ENCODE measurements at regions not wholly inside any gene's neighbourhood (a gene's known extent, or its start where the extent isn't known, plus 50 kb on each side); places are given as distances from the start of the nearest gene placed in this dataset.

DNA sequence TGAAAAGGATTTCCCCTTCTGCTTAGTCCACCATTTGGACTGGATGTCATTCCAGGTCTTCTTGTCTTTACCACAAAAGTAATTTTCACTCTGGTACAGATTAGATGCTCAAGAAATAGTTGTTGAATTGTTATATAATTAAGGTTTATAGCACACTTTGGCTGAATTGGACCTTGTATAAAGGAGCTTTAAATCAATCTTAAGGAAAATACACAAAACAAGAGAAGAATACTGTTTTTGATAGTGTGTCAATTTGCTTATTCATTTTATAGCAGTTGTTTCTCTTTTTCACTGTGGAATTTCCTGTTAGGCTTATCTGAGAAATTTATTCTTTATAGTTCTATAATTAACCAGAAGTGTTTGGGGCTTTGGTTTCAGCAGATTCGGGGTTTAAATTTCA, 62.7 kb upstream of the TDRD3 start:
- Histone ChIP-seq H3K4me3 (no peak overlapping the region), H3K36me3 (ENCODE audit: insufficient read depth) (no peaks in the 10 kb centered on the region), H2AFZ (no peak overlapping the region), H3K79me2 (replicated peaks; ENCODE audit: insufficient read depth) (no peaks in the 10 kb centered on the region), H4K20me1 (replicated peaks; ENCODE audit: insufficient read depth) (no peaks in the 10 kb centered on the region), H3K27me3 (ENCODE audit: insufficient read depth) (no peaks in the 10 kb centered on the region), H3K4me2 (no peak overlapping the region), H3K4me1 (ENCODE audit: insufficient read depth) (peaks cover 15% of the 10 kb centered on the region), H3K9me2 (ENCODE audit: insufficient read depth) (no peaks in the 10 kb centered on the region), H3K27ac (ENCODE audit: low read depth) (no peak overlapping the region), H3F3A (replicated peaks; ENCODE audit: low read depth) (no peaks in the 10 kb centered on the region)
- Mint-ChIP-seq H3K27ac (no peak overlapping the region), H3K27me3 (ENCODE audit: insufficient read depth, low read depth, poor library complexity) (peaks cover 2% of the 10 kb centered on the region), H3K36me3 (ENCODE audit: low read depth) (no peaks in the 10 kb centered on the region), H3K4me1 (peaks cover 24% of the 10 kb centered on the region), H3K9me3 (peaks cover 3% of the 10 kb centered on the region; the same call in 2 of the 3 replicates), H3K4me3 (no peak overlapping the region)
- no peak for TF ChIP-seq JUNB (IDR thresholded peaks at IDR 0.05; ENCODE audit: unreplicated experiment)
- TF ChIP-seq, protein P1, sequence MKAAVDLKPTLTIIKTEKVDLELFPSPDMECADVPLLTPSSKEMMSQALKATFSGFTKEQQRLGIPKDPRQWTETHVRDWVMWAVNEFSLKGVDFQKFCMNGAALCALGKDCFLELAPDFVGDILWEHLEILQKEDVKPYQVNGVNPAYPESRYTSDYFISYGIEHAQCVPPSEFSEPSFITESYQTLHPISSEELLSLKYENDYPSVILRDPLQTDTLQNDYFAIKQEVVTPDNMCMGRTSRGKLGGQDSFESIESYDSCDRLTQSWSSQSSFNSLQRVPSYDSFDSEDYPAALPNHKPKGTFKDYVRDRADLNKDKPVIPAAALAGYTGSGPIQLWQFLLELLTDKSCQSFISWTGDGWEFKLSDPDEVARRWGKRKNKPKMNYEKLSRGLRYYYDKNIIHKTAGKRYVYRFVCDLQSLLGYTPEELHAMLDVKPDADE (IDR thresholded peaks at IDR 0.05) = no peak
- no peak for TF ChIP-seq STAT1 (IDR thresholded peaks at IDR 0.05; ENCODE audit: unreplicated experiment)
- no peak for TF ChIP-seq ZNF114 (CRISPR knock-in tag; IDR thresholded peaks at IDR 0.05)
- TF ChIP-seq NANOG (IDR thresholded peaks at IDR 0.05; ENCODE audit: borderline replicate concordance) = no peak
- TF ChIP-seq POLR2AphosphoS5 (IDR thresholded peaks at IDR 0.05; ENCODE audit: low read depth) = no peak
- no peak for TF ChIP-seq EZH2phosphoT487 (IDR thresholded peaks at IDR 0.05; ENCODE audit: unreplicated experiment)
- TF ChIP-seq, protein P2, sequence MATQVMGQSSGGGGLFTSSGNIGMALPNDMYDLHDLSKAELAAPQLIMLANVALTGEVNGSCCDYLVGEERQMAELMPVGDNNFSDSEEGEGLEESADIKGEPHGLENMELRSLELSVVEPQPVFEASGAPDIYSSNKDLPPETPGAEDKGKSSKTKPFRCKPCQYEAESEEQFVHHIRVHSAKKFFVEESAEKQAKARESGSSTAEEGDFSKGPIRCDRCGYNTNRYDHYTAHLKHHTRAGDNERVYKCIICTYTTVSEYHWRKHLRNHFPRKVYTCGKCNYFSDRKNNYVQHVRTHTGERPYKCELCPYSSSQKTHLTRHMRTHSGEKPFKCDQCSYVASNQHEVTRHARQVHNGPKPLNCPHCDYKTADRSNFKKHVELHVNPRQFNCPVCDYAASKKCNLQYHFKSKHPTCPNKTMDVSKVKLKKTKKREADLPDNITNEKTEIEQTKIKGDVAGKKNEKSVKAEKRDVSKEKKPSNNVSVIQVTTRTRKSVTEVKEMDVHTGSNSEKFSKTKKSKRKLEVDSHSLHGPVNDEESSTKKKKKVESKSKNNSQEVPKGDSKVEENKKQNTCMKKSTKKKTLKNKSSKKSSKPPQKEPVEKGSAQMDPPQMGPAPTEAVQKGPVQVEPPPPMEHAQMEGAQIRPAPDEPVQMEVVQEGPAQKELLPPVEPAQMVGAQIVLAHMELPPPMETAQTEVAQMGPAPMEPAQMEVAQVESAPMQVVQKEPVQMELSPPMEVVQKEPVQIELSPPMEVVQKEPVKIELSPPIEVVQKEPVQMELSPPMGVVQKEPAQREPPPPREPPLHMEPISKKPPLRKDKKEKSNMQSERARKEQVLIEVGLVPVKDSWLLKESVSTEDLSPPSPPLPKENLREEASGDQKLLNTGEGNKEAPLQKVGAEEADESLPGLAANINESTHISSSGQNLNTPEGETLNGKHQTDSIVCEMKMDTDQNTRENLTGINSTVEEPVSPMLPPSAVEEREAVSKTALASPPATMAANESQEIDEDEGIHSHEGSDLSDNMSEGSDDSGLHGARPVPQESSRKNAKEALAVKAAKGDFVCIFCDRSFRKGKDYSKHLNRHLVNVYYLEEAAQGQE (IDR thresholded peaks at IDR 0.05; ENCODE audit: unreplicated experiment) = no peak
- TF ChIP-seq, protein P3, sequence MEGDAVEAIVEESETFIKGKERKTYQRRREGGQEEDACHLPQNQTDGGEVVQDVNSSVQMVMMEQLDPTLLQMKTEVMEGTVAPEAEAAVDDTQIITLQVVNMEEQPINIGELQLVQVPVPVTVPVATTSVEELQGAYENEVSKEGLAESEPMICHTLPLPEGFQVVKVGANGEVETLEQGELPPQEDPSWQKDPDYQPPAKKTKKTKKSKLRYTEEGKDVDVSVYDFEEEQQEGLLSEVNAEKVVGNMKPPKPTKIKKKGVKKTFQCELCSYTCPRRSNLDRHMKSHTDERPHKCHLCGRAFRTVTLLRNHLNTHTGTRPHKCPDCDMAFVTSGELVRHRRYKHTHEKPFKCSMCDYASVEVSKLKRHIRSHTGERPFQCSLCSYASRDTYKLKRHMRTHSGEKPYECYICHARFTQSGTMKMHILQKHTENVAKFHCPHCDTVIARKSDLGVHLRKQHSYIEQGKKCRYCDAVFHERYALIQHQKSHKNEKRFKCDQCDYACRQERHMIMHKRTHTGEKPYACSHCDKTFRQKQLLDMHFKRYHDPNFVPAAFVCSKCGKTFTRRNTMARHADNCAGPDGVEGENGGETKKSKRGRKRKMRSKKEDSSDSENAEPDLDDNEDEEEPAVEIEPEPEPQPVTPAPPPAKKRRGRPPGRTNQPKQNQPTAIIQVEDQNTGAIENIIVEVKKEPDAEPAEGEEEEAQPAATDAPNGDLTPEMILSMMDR (conservative IDR thresholded peaks at IDR 0.05; ENCODE audit: low read depth in 2 of 2) = no peak
- no peak for TF ChIP-seq ZNF331 (CRISPR knock-in tag; IDR thresholded peaks at IDR 0.05; ENCODE audit: low read depth)
- no peak for TF ChIP-seq EZH2 (IDR thresholded peaks at IDR 0.05; ENCODE audit: low read depth, unreplicated experiment)
- TF ChIP-seq, protein P4, sequence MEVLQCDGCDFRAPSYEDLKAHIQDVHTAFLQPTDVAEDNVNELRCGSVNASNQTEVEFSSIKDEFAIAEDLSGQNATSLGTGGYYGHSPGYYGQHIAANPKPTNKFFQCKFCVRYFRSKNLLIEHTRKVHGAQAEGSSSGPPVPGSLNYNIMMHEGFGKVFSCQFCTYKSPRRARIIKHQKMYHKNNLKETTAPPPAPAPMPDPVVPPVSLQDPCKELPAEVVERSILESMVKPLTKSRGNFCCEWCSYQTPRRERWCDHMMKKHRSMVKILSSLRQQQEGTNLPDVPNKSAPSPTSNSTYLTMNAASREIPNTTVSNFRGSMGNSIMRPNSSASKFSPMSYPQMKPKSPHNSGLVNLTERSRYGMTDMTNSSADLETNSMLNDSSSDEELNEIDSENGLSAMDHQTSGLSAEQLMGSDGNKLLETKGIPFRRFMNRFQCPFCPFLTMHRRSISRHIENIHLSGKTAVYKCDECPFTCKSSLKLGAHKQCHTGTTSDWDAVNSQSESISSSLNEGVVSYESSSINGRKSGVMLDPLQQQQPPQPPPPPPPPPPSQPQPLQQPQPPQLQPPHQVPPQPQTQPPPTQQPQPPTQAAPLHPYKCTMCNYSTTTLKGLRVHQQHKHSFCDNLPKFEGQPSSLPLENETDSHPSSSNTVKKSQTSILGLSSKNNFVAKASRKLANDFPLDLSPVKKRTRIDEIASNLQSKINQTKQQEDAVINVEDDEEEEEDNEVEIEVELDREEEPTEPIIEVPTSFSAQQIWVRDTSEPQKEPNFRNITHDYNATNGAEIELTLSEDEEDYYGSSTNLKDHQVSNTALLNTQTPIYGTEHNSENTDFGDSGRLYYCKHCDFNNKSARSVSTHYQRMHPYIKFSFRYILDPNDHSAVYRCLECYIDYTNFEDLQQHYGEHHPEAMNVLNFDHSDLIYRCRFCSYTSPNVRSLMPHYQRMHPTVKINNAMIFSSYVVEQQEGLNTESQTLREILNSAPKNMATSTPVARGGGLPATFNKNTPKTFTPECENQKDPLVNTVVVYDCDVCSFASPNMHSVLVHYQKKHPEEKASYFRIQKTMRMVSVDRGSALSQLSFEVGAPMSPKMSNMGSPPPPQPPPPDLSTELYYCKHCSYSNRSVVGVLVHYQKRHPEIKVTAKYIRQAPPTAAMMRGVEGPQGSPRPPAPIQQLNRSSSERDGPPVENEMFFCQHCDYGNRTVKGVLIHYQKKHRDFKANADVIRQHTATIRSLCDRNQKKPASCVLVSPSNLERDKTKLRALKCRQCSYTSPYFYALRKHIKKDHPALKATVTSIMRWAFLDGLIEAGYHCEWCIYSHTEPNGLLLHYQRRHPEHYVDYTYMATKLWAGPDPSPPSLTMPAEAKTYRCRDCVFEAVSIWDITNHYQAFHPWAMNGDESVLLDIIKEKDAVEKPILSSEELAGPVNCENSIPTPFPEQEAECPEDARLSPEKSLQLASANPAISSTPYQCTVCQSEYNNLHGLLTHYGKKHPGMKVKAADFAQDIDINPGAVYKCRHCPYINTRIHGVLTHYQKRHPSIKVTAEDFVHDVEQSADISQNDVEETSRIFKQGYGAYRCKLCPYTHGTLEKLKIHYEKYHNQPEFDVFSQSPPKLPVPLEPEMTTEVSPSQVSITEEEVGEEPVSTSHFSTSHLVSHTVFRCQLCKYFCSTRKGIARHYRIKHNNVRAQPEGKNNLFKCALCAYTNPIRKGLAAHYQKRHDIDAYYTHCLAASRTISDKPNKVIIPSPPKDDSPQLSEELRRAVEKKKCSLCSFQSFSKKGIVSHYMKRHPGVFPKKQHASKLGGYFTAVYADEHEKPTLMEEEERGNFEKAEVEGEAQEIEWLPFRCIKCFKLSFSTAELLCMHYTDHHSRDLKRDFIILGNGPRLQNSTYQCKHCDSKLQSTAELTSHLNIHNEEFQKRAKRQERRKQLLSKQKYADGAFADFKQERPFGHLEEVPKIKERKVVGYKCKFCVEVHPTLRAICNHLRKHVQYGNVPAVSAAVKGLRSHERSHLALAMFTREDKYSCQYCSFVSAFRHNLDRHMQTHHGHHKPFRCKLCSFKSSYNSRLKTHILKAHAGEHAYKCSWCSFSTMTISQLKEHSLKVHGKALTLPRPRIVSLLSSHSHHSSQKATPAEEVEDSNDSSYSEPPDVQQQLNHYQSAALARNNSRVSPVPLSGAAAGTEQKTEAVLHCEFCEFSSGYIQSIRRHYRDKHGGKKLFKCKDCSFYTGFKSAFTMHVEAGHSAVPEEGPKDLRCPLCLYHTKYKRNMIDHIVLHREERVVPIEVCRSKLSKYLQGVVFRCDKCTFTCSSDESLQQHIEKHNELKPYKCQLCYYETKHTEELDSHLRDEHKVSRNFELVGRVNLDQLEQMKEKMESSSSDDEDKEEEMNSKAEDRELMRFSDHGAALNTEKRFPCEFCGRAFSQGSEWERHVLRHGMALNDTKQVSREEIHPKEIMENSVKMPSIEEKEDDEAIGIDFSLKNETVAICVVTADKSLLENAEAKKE (CRISPR knock-in tag; IDR thresholded peaks at IDR 0.05) = no peak
- no peak for TF ChIP-seq CREB1 (CRISPR knock-in tag; IDR thresholded peaks at IDR 0.05; ENCODE audit: low read depth)
- DNase-seq (ENCODE audit: low spot score) (no peak), ATAC-seq (no peak)
